ENCODE measurements at regions not wholly inside any gene's neighbourhood (a gene's known extent, or its start where the extent isn't known, plus 50 kb on each side); places are given as distances from the start of the nearest gene placed in this dataset.

- no peaks in the 10 kb centered on the region for H3K9me3 ChIP-seq
- H3K4me1 ChIP-seq (ENCODE audit: insufficient read depth): peaks cover 18% of the 10 kb centered on the region
- H3K27ac ChIP-seq: no peak overlapping the region
- no peaks in the 10 kb centered on the region for H3K27me3 ChIP-seq
- intact Hi-C loops (cut with DNase I): no loop called here
- no peaks in the 10 kb centered on the region for H3K36me3 ChIP-seq
- 94 to 98% (median 97%) methylated on average over 29 of the region's 29 CpGs for WGBS, 3 donors
- no peak overlapping the region for H3K4me3 ChIP-seq
- TF ChIP-seq CTCF (IDR thresholded peaks at IDR 0.05): no peak
- TF ChIP-seq EP300 (IDR thresholded peaks at IDR 0.05): no peak
- DNase-seq: no peak
Measured at GRCh38 chr4:3374011-3374645, 67.6 kb upstream of the HGFAC start.

GRCh38 chr4:3374667-3375066 lies 67.1 kb upstream of the HGFAC start:
- H3K9me3 ChIP-seq: no peaks in the 10 kb centered on the region
- WGBS, 3 donors: 88 to 97% (median 96%) methylated on average over 11 of the region's 11 CpGs
- peaks cover 15% of the 10 kb centered on the region for H3K4me1 ChIP-seq (ENCODE audit: insufficient read depth)
- no peak overlapping the region for H3K4me3 ChIP-seq
- H3K27ac ChIP-seq: no peak overlapping the region
- no peaks in the 10 kb centered on the region for H3K36me3 ChIP-seq
- no peaks in the 10 kb centered on the region for H3K27me3 ChIP-seq
- intact Hi-C loops (cut with DNase I): no loop called here
- DNase-seq: no peak
- TF ChIP-seq POLR2A (IDR thresholded peaks at IDR 0.05) (no peak), EP300 (IDR thresholded peaks at IDR 0.05) (no peak), CTCF (IDR thresholded peaks at IDR 0.05) (no peak)

- TF ChIP-seq POLR2A (IDR thresholded peaks at IDR 0.05) (no peak), CTCF (IDR thresholded peaks at IDR 0.05) (no peak), EP300 (IDR thresholded peaks at IDR 0.05) (no peak)
- H3K36me3 ChIP-seq: no peaks in the 10 kb centered on the region
- no peak overlapping the region for H3K4me3 ChIP-seq
- no peak for DNase-seq
- no peaks in the 10 kb centered on the region for H3K9me3 ChIP-seq
- 81 to 91% (median 82%) methylated on average over 7 of the region's 7 CpGs for WGBS, 3 donors
- intact Hi-C loops (cut with DNase I): no loop called here
- H3K27me3 ChIP-seq: no peaks in the 10 kb centered on the region
- H3K4me1 ChIP-seq (ENCODE audit: insufficient read depth): peaks cover 13% of the 10 kb centered on the region
- no peak overlapping the region for H3K27ac ChIP-seq
Measured at GRCh38 chr4:3375688-3376087, 66.1 kb upstream of the HGFAC start.

GRCh38 chr4:3376266-3376665 lies 65.5 kb upstream of the HGFAC start:
- no peaks in the 10 kb centered on the region for H3K27me3 ChIP-seq
- TF ChIP-seq CTCF (IDR thresholded peaks at IDR 0.05) (no peak), POLR2A (IDR thresholded peaks at IDR 0.05) (no peak), EP300 (IDR thresholded peaks at IDR 0.05) (no peak)
- WGBS, 3 donors: 93 to 94% (median 94%) methylated on average over 10 of the region's 10 CpGs
- no peak overlapping the region for H3K27ac ChIP-seq
- DNase-seq: no peak
- no peaks in the 10 kb centered on the region for H3K9me3 ChIP-seq
- no peak overlapping the region for H3K4me3 ChIP-seq
- H3K36me3 ChIP-seq: no peaks in the 10 kb centered on the region
- H3K4me1 ChIP-seq (ENCODE audit: insufficient read depth): peaks cover 11% of the 10 kb centered on the region
- intact Hi-C loops (cut with DNase I): no loop called here

Measured in ovary (tissue), 7 donors.